Lower leg skin (tissue), 3 donors: ENCODE measurements at regions not wholly inside any gene's neighbourhood (a gene's known extent, or its start where the extent isn't known, plus 50 kb on each side); places are given as distances from the start of the nearest gene placed in this dataset.

ENCODE experiments used
- POLR2A ChIP-seq, 2 donors: fragments of 450-650 bp; IDR thresholded peaks; one replicate each; pipeline ENCODE4 v1.6.1; 2016 to 2017; ENCODE audit warnings: antibody characterized with exemption in 2 of 2, mild to moderate bottlenecking in 1 of 2, moderate library complexity in 1 of 2
- TF ChIP-seq, protein P1 (sequence below), 3 donors: fragments of 450-650 bp; IDR thresholded peaks; one replicate each; pipeline ENCODE4 v1.5.1; 2016; ENCODE audit warnings: antibody characterized with exemption in 3 of 3, mild to moderate bottlenecking in 3 of 3, moderate library complexity in 2 of 3

GRCh38 chr4:155143512-155143911 lies 64.9 kb upstream of the NPY2R start:
- TF ChIP-seq, protein P1, sequence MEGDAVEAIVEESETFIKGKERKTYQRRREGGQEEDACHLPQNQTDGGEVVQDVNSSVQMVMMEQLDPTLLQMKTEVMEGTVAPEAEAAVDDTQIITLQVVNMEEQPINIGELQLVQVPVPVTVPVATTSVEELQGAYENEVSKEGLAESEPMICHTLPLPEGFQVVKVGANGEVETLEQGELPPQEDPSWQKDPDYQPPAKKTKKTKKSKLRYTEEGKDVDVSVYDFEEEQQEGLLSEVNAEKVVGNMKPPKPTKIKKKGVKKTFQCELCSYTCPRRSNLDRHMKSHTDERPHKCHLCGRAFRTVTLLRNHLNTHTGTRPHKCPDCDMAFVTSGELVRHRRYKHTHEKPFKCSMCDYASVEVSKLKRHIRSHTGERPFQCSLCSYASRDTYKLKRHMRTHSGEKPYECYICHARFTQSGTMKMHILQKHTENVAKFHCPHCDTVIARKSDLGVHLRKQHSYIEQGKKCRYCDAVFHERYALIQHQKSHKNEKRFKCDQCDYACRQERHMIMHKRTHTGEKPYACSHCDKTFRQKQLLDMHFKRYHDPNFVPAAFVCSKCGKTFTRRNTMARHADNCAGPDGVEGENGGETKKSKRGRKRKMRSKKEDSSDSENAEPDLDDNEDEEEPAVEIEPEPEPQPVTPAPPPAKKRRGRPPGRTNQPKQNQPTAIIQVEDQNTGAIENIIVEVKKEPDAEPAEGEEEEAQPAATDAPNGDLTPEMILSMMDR (IDR thresholded peaks at IDR 0.05) = no peak
- no peak for TF ChIP-seq POLR2A (IDR thresholded peaks at IDR 0.05)
